AML-193 (cell line): ENCODE measurements at regions not wholly inside any gene's neighbourhood (a gene's known extent, or its start where the extent isn't known, plus 50 kb on each side); places are given as distances from the start of the nearest gene placed in this dataset.

Source experiments
- DNase-seq, 2 experiments: peaks; one replicate each; lab custom pipeline; 2025; lab: John Stamatoyannopoulos, UW

DNA sequence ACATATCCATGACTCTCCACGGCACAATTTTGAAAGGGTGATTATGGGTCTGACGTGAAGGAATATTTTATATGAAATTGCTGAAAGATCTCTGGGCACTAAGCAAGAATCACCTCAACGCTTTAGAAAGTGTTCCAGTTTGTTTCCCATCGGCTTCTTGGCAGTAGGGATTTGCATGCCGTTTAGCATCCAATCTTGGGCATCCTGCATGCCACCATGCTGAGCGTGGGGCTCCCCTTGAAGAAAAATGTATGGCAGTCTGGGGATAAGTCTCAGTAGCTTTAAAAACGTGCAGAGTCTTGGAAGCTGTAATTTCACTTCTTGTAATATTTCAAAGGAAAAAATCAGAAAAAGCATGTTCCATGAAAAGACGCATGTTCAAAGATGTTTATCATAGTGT, 151.7 kb downstream of the DMRT2 start:
- DNase-seq: no peak

DNA sequence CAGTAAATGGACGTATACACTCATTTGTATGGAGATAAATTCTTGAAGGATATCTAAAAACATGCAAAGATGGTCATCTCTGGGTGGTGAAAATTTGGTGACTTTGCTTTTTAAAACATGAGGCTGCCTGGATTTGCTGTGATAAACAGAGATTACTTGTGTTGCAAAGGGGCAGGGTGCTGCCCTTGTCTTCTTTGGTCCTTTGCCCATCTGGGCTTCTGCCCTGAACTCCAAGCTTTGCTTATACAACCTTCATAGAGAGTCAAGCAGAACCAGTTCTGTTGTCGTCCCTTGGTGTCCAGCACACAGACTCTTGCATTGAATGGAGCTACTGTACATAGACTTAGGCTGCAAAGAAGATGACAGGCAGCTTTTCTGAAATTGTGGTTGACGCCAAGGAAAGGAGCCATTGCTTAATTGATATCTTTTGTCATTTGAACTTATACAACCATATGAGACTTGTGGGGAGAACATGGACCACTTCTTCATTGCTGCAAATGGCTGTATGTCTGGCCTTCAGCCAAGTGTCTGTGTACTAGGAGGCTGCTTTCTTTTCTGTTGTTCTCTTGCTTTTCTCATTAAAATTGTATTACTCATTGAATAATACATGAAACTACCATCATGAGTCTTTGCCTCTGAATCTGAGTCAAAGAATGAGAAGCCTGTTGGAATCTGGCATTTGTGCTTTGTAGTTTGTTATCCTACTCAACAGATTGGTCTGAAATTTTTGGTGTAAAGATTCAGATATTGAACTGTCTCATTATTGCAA, 152.5 kb downstream of the DMRT2 start:
- no peak for DNase-seq

DNA sequence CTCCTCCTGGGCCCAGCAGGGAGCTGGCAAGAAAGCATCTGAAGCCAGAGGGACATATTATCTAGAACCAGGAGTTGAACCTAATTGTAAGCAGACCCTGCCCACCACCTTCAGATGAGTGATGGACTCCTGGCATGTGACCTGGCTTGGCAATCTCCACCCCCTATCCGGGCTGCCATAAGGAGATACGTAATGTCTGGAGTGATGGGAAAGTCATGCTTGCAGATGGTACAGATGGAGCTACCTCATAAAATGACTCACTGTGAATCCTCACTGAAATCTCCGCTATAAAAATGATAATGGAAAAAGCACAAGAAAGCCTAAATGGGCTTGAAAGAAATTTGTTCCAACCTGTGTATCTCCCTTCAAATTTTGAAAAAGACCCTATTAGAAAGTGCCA, 157.5 kb downstream of the DMRT2 start:
- DNase-seq: no peak

DNA sequence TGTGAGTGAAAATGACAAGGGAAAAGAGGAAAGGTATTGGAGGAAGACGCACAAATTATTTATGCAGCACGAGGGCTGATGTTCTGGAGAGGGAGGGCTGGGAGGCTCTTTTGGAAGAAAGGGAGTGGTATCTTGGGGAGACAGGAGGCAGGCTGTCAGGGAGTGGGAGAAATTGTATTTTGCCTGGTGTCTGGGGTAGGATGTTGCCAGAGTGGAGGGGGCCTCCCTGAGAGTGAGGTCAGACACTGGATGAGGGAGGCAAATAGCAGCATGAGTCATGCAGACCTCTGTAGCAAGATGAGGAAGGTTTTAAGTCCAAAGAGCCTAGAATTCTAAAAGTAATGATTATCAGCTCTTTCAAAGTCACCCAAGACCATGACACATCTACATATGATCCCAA, 158.0 kb downstream of the DMRT2 start:
- no peak for DNase-seq

DNA sequence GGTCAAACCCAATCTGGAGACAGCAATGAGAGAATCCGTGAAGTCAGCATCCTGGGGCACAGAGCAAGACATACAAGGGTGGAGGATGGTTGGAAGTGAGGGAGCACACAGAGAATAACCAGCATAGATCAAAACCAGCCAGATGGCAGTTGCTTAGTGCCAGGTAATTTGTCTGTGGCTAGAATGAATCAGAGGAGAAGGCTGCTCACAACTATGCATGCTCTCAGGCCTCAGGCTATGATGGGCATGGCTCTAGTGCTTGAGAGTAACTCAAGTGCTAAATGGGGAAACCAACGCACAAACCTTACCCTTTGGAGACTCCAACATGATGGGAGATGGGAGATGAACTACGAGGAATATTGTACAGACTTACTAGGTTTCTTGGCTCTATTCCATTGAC, 160.8 kb downstream of the DMRT2 start:
- no peak for DNase-seq

DNA sequence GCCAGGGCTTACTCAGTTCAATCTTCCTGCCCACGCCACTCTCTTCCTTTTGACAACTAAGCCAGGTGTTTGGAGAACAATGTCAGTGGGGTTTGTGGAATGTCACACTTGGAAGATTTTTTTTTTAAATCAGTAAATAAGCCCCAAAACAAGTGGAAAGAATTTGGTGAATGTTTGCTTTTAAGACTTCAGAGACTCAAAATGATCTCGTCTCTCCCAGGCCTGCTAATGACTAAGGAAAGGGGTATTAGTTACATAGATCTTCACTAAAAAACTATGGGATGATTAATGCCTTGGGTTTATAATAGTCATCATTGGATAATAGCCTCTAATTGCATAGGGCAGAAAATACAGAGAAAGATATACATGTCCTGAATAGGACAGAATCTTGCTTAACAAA, 166.4 kb downstream of the DMRT2 start:
- DNase-seq: no peak

DNA sequence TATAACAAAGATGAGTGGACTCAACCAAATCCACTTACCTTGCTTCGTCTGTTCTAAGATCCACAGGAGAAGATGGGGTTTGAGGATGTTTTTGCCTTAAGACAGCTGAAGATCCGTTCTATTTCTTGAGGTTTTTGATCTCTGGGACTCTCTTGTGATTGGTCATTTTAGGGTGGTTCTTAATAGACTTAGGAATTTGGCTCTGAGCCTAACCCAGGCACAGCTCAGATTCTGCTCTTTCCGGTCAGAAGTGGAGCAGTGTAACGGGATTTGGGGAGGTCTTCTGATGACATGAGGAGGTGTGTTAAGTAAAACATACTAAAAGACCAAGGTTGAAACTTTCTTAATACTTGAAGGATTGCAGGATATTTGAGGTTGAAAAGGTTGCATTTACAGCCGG, 166.9 kb downstream of the DMRT2 start:
- no peak for DNase-seq

DNA sequence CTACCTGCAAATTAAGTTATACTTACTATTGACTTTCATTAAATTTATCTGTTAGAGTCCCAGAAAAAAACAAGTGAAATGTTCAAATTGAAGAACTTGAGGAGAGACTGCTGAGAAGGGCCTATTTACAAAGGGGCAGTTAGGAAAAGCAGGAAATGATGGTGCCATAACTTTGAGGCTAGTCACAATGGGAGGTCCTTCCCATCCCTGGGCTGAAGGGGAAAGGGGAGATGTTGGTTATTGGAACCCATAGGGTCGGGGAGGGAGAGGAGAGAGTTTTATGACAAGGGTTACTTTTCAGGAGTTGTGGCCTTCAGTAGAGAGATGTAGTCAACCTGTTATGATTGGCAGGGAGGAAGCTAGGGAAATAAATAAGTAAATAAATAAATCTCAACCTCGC, 169.1 kb downstream of the DMRT2 start:
- DNase-seq: no peak

DNA sequence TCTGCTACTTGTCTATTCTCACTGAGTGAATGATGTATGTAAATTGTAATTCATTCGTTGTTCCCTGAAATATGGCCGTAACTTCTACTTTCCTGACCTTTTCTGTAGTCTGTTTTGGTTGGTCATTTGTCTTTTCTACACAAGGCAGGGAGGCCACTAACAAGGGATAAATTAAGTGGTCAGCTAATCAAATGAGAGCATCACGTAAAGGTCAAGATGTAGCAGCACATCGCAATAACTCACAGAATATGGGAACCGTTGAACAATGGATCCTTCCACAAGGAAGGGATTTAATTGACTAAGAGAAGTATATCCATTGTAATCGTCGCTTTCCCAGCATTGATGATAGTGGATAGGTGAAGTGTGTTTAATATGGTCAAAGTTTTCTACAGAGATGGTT, 171.1 kb downstream of the DMRT2 start:
- no peak for DNase-seq

DNA sequence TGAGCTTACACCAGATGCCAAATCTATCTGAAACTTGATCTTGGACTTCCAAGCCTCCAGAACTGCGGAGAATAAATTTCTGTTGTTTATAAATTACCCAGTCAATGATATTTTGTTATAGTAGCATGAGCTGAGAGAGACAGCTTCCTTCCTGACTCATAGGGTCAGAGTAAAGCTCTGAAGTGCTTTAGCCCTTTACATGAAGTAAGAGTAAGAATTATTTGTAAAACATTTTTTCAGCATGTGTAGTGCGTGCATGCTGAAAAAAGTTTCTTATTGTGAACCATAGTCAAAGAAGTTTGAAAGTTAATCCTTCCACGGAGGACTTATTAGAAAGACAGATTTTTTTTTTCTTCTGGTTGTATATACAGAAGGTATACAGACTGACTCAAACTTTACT, 172.4 kb downstream of the DMRT2 start:
- DNase-seq: no peak

DNA sequence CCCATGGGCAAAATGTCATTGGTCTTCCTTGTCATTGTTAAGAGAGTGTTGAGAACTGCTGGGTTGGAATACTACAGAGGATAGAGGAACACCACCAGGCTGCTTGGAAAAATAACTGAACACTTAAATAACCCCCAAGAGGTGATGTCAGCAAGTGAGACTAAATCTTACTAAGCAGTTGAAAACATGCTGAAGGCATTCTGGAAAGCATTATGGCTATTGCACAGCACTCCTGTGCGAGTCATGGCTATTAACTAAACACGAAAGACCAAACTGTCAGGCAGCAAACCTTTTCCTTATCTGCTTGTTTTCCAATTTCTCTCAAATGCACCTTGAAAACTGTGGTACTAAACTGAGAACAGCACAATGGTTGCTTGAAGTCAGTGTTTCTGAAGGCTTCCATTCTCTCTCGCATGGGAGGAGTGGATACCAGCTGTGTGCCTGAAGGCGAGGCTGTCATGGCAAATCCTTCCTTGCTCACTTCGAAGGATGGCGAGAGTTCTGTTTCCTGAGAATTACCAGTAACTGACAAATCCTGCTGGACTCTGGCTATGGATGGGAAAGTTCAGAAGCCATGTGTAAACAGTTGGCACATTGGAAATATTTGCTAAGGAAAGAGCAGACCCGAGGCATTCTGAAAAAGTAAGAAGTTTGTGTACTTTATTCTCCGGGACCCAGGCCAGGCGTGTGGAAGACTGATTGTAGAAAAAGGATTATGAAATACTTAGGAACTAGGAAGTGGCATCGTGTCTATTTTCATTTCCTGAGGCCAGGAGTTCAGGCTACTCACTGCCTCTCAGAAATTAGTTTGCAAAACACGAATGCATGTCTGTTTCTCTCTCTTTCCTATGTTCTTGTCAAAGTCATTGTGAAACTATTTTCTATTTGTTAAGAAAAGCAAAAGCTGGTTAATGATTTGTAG, 182.1 kb downstream of the DMRT2 start:
- no peak for DNase-seq

DNA sequence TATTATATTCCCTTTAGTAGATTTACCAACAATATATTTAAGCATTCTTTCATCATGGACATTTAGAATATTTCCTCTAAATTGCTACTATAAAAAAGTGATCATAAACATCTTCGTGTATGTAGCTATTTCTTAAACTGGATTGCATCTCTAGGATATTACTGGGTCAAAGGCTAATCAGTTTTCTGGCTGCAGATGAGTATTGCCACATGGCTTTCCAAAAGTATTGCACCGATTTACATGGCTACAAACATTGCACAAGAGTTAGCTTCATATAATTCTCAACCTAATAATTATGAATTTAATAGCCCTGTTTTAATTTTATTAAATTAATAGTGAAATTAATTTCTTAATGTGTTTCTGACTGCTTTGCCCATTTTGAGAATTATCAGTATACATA, 183.4 kb downstream of the DMRT2 start:
- DNase-seq: no peak

DNA sequence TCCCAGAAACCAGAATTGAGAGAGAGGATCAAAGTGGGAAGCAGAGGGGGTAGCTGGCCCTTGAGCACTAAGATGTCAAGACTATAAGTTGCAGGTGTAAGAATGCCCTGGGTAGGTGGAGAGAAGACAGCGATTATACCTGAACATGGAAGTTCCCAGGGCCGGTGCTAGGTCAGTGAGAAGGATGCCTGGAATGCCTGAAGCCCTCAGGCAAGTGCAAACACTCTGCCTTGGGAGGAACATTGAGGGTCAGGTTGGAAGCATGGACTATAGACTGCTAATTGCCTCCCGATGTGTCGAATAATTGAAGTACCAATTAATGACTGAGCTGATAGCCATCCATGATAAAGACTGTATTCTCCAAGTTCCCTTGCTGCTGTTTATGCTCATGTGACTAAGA, 185.5 kb downstream of the DMRT2 start:
- DNase-seq: no peak

DNA sequence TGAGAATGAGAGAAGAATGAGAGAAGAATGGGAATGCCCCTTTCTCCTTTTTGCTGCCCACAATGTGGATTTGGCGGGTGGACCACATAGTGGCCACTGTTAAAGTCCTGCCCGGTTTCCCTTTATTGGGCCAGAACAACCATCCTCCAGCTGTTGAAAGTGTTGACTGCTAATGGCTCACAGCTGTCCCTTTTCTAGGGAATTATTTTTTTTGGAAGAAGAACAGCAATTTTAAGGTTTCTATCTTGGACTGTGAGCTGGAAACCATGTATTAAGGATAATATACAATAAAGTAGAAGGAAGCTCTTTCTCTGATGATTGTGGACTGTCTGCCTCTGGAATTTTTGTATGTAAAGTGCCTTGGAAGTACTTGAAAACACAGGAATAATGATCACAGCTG, 185.9 kb downstream of the DMRT2 start:
- no peak for DNase-seq

DNA sequence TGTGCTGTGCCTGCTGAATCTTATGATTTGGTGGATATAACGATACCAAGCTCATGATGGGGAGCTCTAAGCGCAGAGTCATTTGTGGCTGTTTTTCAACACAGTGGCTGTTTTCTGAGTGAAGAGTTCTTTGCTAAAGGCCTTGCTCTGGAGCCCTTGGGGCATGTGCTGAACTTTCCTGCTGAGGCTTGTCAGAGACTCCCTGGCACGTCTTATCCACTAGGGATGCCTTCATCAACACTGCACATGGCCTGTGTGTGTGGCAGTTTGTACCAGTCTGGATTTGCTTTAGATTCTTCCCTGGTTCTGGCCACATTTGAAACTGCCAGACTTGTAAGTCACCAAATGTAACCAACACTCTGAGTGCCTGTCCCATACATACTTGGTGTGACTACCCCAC, 188.2 kb downstream of the DMRT2 start:
- no peak for DNase-seq

DNA sequence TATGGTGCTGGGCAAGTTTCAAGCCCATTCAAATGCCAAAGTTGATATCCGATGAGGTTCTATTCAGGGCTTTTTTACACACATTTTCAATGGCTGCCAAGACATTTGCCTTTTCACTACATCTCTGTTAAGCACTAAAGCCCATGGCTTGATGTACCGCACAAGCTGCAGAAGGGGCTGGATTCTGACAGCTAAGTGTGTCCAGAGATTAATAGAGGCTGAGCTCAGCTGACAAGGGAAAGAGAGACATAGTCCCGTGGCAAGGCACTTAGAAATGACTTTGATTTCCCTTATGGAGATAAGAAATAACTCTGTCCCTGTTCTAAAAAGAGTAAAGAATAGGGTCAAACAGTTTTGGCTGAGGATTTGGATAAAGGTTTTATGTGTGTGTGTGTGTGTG, 198.6 kb downstream of the DMRT2 start:
- DNase-seq: no peak

DNA sequence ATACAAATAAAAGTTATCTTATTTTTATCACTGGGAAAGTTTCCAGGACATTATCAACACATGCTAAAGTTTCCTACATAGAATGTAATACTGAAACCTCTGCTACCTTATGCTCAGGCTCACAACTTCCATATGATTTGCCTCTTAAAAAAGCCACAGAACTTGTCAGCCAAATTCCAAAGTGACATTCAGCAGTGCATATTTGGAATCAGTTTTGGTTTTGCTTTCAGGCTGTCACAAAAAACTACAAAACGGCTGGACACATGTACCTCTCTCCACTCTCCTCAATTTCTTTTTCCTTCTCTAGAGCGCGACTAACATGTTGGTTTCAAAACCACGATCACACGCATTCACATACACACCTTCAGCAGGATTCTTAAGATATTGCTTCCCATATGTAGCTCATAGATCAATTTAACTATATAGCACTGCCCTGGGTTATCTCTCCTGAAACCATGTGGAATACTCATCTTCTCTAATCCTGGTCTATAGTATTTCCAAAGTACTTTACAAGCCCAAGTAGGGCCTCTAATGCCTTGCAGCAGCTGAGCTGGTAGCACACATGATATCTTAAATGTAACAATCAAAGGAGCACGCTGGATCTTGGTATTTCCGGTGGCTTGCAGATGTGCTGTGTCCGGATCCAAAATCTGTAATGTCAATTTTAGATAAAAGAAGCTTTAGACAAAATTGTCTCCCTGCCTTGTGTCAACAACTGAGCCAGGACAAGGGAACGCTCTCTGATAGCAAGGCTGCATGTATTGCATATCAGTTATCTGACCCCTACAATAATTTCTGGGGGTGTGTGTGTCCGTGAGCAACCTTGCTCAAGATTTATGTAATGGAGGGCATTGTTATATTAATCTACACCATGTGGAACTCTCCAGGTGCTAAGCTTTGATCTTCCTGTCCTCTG, 203.2 kb downstream of the DMRT2 start:
- DNase-seq: no peak

DNA sequence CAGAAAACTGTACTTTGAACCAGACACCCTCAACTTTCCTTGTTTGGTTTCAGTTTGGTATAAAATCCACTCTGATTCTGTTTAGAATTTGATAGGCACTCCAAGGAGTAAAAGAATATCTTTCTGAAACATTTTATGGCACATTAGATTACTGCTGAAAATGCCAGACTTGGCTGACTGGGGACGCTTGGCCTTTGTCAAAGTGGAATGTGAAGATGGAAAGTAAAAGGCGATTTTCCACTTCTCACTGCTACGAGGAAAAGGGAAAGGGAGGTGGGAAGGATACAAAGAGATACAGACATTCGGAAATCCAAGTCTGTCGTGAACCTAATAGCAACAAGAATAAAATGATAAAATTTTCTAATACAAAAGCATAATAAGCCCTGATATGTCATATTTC, 203.9 kb downstream of the DMRT2 start:
- DNase-seq: no peak

DNA sequence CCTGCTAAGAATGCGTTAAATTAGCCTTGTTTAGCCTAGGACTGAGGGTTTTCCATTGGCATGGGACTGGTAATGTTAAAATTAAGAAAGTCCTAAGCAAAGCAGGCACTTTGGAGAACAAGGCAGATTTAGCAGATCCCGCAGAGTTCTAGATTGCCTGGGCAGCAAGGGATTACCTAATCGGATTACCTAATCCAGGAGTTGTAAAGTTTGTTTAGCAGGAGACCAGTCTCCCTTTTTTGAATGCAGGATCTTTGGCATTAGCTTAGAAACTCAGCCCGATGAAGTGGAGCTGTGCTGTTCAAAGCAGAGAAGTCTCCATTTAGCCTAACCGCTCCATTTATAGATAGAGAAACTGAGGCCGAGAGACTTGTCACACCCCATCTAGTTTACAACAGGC, 206.0 kb downstream of the DMRT2 start:
- DNase-seq: no peak

DNA sequence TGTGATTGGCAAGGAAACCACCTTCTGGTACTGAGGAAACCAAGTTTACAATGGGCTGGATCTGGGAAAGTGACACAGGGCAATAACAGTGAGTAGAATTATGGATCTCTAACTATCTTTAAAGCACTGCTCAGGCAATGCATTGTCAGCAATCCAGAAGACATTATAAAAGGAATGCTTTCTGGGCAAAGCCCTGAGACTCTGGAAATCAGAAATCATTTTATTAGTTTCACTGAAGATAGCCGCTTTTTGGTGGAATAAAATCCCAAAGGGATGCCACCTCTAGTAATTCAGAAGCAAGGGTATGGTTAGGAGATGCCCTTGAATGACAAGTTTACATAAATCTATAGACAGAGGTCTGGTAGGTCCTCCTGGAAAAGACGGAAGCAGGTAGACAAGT, 211.1 kb downstream of the DMRT2 start:
- DNase-seq: no peak

DNA sequence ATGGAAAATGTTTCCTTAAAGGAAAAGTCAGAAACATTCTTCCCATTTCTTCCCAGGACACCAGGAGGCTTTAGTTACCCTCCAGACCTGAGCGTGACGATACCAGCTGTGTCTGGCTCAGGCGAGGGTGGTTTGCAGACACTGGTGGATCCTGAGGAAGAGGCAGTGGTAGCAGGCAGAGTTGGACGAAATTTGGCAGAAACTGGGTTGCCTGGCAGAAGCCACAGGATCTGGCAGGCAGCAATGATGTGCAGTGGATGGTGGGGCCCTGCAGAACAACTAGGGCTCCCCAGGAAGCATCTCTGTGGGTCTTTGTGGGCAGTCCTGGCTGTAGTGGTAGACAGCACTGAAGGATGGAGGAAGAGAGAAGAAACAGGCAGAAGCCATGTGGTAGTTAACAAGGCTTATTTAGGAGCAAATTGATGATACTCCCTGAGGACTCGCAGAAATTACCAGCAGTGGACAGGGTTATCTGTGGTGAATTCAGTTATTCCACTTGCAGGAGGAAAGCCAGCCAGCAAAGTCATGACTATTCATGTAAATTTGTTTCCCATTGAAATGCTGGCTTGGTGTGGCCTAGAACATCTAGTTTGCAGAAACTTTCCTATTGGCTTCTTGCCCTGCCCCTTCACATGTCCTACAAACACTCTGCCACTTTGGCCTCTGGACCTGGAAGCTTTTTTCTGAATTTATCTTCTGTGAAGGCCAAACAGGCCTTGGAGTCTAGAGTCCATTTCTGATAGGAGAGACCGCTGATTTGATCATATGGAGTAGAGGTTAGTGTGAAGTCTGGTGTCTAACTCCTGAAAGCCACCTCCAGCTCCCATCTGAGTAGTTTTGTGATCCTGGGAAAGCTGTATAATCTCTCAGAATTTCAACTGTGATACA, 212.0 kb downstream of the DMRT2 start:
- no peak for DNase-seq
